ENCODE measurements at regions not wholly inside any gene's neighbourhood (a gene's known extent, or its start where the extent isn't known, plus 50 kb on each side); places are given as distances from the start of the nearest gene placed in this dataset.
"Not testable (repeated sequence)": the region's sequence is repeated elsewhere in the genome, so short reads cannot be mapped to it uniquely, and the experiment has no call there.

- in situ Hi-C loops (cut with MboI; ENCODE audit: low sequenced_read_pairs, unreplicated experiment), result no loop called here
Measured at GRCh38 chr6:79812195-79812594, 135.2 kb downstream of the ELOVL4 start.

GRCh38 chr6:79810871-79811270, 136.5 kb downstream of the ELOVL4 start:
- DNase-seq (ENCODE audit: low spot score), result no peak
- no peak for TF ChIP-seq CTCF (IDR thresholded peaks at IDR 0.05; ENCODE audit: borderline replicate concordance, control extremely low read depth, extremely low read depth, insufficient read depth, missing control alignments)
- in situ Hi-C loops (cut with MboI; ENCODE audit: low sequenced_read_pairs, unreplicated experiment), result no loop called here

More at GRCh38 chr6:79812195-79812594, 135.2 kb downstream of the ELOVL4 start:
- TF ChIP-seq CTCF (IDR thresholded peaks at IDR 0.05; ENCODE audit: borderline replicate concordance, control extremely low read depth, extremely low read depth, insufficient read depth, missing control alignments), result no peak
- no peak for DNase-seq (ENCODE audit: low spot score)

DNA sequence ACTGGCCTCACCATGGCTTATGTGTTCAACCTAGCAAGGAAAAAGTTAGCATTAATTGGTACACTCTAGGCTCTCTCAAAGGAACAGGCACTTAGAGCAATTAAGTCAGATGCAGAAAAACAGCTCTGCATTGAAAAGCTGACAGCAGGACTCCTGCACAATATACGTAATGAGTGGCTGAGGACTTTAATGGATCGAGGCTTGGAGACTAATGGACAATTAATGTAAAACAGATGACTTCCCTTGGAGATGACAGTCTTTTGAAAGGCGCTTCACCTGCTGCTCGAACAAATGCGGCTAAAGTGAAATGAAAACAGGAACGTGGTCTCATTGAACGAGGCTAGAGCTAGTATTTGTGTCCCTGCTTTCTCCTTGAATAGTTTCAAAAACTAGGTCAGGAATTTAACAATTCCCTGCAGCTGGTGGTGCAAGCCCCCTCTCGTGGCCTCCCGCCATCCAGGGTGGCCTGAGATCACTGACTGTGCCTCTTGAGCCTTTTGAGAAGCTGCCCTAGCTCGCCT, 137.1 kb downstream of the ELOVL4 start:
- no peak for TF ChIP-seq CTCF (IDR thresholded peaks at IDR 0.05; ENCODE audit: borderline replicate concordance, control extremely low read depth, extremely low read depth, insufficient read depth, missing control alignments)
- in situ Hi-C loops (cut with MboI; ENCODE audit: low sequenced_read_pairs, unreplicated experiment), result no loop called here
- no peak for DNase-seq (ENCODE audit: low spot score)

DNA sequence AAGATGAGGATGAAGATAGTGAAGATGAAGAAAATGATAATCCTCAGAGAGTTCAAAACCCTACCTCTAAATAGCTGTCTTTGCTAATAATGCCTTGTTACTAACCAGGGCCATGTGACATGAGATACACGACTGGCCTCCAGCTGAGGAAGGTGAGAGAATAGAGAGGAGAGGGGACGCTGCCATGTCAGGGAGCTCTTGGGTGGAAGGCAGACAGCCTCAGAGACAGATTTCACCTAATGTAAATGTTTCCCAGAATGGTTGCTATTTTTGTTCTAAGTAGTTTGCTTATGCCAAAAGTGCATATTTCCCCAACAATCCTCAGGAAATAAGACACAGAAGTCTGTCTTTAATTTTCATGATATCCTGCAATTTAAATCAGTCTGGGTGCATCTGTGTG, 138.4 kb downstream of the ELOVL4 start:
- in situ Hi-C loops (cut with MboI; ENCODE audit: low sequenced_read_pairs, unreplicated experiment), result no loop called here
- no peak for TF ChIP-seq CTCF (IDR thresholded peaks at IDR 0.05; ENCODE audit: borderline replicate concordance, control extremely low read depth, extremely low read depth, insufficient read depth, missing control alignments)
- DNase-seq (ENCODE audit: low spot score), result no peak

DNA sequence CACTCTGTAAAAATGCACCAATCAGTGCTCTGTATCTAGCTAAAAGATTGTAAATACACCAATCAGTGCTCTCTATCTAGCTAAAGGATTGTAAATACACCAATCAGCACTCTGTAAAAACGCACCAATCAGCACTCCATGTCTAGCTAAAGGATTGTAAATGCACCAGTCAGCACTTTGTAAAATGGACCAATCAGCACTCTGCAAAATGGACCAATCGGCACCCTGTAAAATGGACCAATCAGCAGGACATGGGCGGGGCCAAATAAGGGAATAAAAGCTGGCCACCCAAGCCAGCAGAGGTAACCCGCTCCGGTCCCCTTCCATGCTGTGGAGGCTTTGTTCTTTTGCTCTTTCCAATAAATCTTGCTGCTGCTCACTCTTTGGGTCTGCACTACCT, 140.7 kb downstream of the ELOVL4 start:
- in situ Hi-C loops (cut with MboI; ENCODE audit: low sequenced_read_pairs, unreplicated experiment); DNase-seq (ENCODE audit: low spot score): not testable (repeated sequence)

- no peak for DNase-seq (ENCODE audit: low spot score)
- TF ChIP-seq CTCF (IDR thresholded peaks at IDR 0.05; ENCODE audit: borderline replicate concordance, control extremely low read depth, extremely low read depth, insufficient read depth, missing control alignments), result no peak
- in situ Hi-C loops (cut with MboI; ENCODE audit: low sequenced_read_pairs, unreplicated experiment), result no loop called here
Measured at GRCh38 chr6:79804732-79805131, 142.6 kb downstream of the ELOVL4 start.

GRCh38 chr6:79803917-79804316, 143.4 kb downstream of the ELOVL4 start:
- no peak for TF ChIP-seq CTCF (IDR thresholded peaks at IDR 0.05; ENCODE audit: borderline replicate concordance, control extremely low read depth, extremely low read depth, insufficient read depth, missing control alignments)
- in situ Hi-C loops (cut with MboI; ENCODE audit: low sequenced_read_pairs, unreplicated experiment), result no loop called here

More at GRCh38 chr6:79803917-79804316, 143.4 kb downstream of the ELOVL4 start:
- no peak for DNase-seq (ENCODE audit: low spot score)
